ENCODE measurements at regions not wholly inside any gene's neighbourhood (a gene's known extent, or its start where the extent isn't known, plus 50 kb on each side); places are given as distances from the start of the nearest gene placed in this dataset.

GRCh38 chr6:117072781-117073180 lies 192.6 kb upstream of the VGLL2 start:
- Histone ChIP-seq H3K79me2 (ENCODE audit: control insufficient read depth, low read length) (no peaks in the 10 kb centered on the region), H3K9me2 (replicated peaks; ENCODE audit: control insufficient read depth, low read length) (no peaks in the 10 kb centered on the region), H3K27me3 (ENCODE audit: control insufficient read depth, low read length) (no peaks in the 10 kb centered on the region), H3K9me3 (ENCODE audit: control insufficient read depth, insufficient read depth, low read length) (no peaks in the 10 kb centered on the region), H3K4me3 (ENCODE audit: low read length) (no peak overlapping the region), H3F3A (ENCODE audit: control insufficient read depth, insufficient read depth) (no peaks in the 10 kb centered on the region), H3K36me3 (ENCODE audit: control insufficient read depth, low read length) (no peaks in the 10 kb centered on the region), H3K4me2 (ENCODE audit: low read length) (no peak overlapping the region), H3K4me1 (ENCODE audit: control insufficient read depth, low read length) (no peaks in the 10 kb centered on the region), H4K20me1 (ENCODE audit: control insufficient read depth, insufficient read depth, low read depth, low read length) (no peaks in the 10 kb centered on the region), H3K27ac (ENCODE audit: low read depth, low read length) (no peak overlapping the region)
- TF ChIP-seq CTCF (IDR thresholded peaks at IDR 0.05; ENCODE audit: low read depth, low read length, poor library complexity, severe bottlenecking): no peak
- no peak for TF ChIP-seq EZH2phosphoT487 (IDR thresholded peaks at IDR 0.05; ENCODE audit: borderline replicate concordance, low read length)

- TF ChIP-seq EZH2phosphoT487 (IDR thresholded peaks at IDR 0.05; ENCODE audit: borderline replicate concordance, low read length) (no peak), CTCF (IDR thresholded peaks at IDR 0.05; ENCODE audit: low read depth, low read length, poor library complexity, severe bottlenecking) (no peak)
- Histone ChIP-seq H3K4me2 (ENCODE audit: low read length) (no peak overlapping the region), H3K4me1 (ENCODE audit: control insufficient read depth, low read length) (no peaks in the 10 kb centered on the region), H4K20me1 (ENCODE audit: control insufficient read depth, insufficient read depth, low read depth, low read length) (no peaks in the 10 kb centered on the region), H3K9me3 (ENCODE audit: control insufficient read depth, insufficient read depth, low read length) (no peaks in the 10 kb centered on the region), H3K27ac (ENCODE audit: low read depth, low read length) (no peak overlapping the region), H3K36me3 (ENCODE audit: control insufficient read depth, low read length) (no peaks in the 10 kb centered on the region), H3K4me3 (ENCODE audit: low read length) (no peak overlapping the region), H3F3A (ENCODE audit: control insufficient read depth, insufficient read depth) (no peaks in the 10 kb centered on the region), H3K79me2 (ENCODE audit: control insufficient read depth, low read length) (no peaks in the 10 kb centered on the region), H3K9me2 (replicated peaks; ENCODE audit: control insufficient read depth, low read length) (no peaks in the 10 kb centered on the region), H3K27me3 (ENCODE audit: control insufficient read depth, low read length) (no peaks in the 10 kb centered on the region)
Observed at GRCh38 chr6:117074672-117075071, 190.7 kb upstream of the VGLL2 start.

GRCh38 chr6:117075218-117075617 lies 190.1 kb upstream of the VGLL2 start:
- H3K9me2 ChIP-seq (replicated peaks; ENCODE audit: control insufficient read depth, low read length): no peaks in the 10 kb centered on the region
- no peak overlapping the region for H3K4me3 ChIP-seq (ENCODE audit: low read length)
- no peak for TF ChIP-seq EZH2phosphoT487 (IDR thresholded peaks at IDR 0.05; ENCODE audit: borderline replicate concordance, low read length)
- no peak for TF ChIP-seq CTCF (IDR thresholded peaks at IDR 0.05; ENCODE audit: low read depth, low read length, poor library complexity, severe bottlenecking)
- no peaks in the 10 kb centered on the region for H3K9me3 ChIP-seq (ENCODE audit: control insufficient read depth, insufficient read depth, low read length)
- no peaks in the 10 kb centered on the region for H3K27me3 ChIP-seq (ENCODE audit: control insufficient read depth, low read length)
- no peak overlapping the region for H3K27ac ChIP-seq (ENCODE audit: low read depth, low read length)
- no peaks in the 10 kb centered on the region for H3K79me2 ChIP-seq (ENCODE audit: control insufficient read depth, low read length)
- H3K4me2 ChIP-seq (ENCODE audit: low read length): no peak overlapping the region
- H4K20me1 ChIP-seq (ENCODE audit: control insufficient read depth, insufficient read depth, low read depth, low read length): no peaks in the 10 kb centered on the region
- H3K4me1 ChIP-seq (ENCODE audit: control insufficient read depth, low read length): no peaks in the 10 kb centered on the region
- H3F3A ChIP-seq (ENCODE audit: control insufficient read depth, insufficient read depth): no peaks in the 10 kb centered on the region
- no peaks in the 10 kb centered on the region for H3K36me3 ChIP-seq (ENCODE audit: control insufficient read depth, low read length)

GRCh38 chr6:117076076-117076475 lies 189.3 kb upstream of the VGLL2 start:
- Histone ChIP-seq H3K4me3 (ENCODE audit: low read length) (no peak overlapping the region), H3F3A (ENCODE audit: control insufficient read depth, insufficient read depth) (no peaks in the 10 kb centered on the region), H3K9me2 (replicated peaks; ENCODE audit: control insufficient read depth, low read length) (no peaks in the 10 kb centered on the region), H4K20me1 (ENCODE audit: control insufficient read depth, insufficient read depth, low read depth, low read length) (no peaks in the 10 kb centered on the region), H3K4me1 (ENCODE audit: control insufficient read depth, low read length) (no peaks in the 10 kb centered on the region), H3K27ac (ENCODE audit: low read depth, low read length) (no peak overlapping the region), H3K36me3 (ENCODE audit: control insufficient read depth, low read length) (no peaks in the 10 kb centered on the region), H3K4me2 (ENCODE audit: low read length) (no peak overlapping the region), H3K27me3 (ENCODE audit: control insufficient read depth, low read length) (no peaks in the 10 kb centered on the region), H3K79me2 (ENCODE audit: control insufficient read depth, low read length) (no peaks in the 10 kb centered on the region), H3K9me3 (ENCODE audit: control insufficient read depth, insufficient read depth, low read length) (no peaks in the 10 kb centered on the region)
- TF ChIP-seq EZH2phosphoT487 (IDR thresholded peaks at IDR 0.05; ENCODE audit: borderline replicate concordance, low read length) (no peak), CTCF (IDR thresholded peaks at IDR 0.05; ENCODE audit: low read depth, low read length, poor library complexity, severe bottlenecking) (no peak)
